ENCODE measurements at regions not wholly inside any gene's neighbourhood (a gene's known extent, or its start where the extent isn't known, plus 50 kb on each side); places are given as distances from the start of the nearest gene placed in this dataset.

- DNase-seq (ENCODE audit: low read depth in 4 of 4, low spot score in 3 of 4), result no peak
Measured at GRCh38 chr6:130755368-130756034, 71.7 kb upstream of the SMLR1 start.

- no peak for DNase-seq (ENCODE audit: low read depth in 4 of 4, low spot score in 3 of 4)
Measured at GRCh38 chr6:130756824-130757223, 70.4 kb upstream of the SMLR1 start.

- no peak for DNase-seq (ENCODE audit: low read depth in 4 of 4, low spot score in 3 of 4)
Measured at GRCh38 chr6:130758813-130759212, 68.4 kb upstream of the SMLR1 start.

- no peak for DNase-seq (ENCODE audit: low read depth in 4 of 4, low spot score in 3 of 4)
Measured at GRCh38 chr6:130760006-130760405, 67.2 kb upstream of the SMLR1 start.

GRCh38 chr6:130761286-130761685 is 65.9 kb upstream of the SMLR1 start:
- DNase-seq (ENCODE audit: low read depth in 4 of 4, low spot score in 3 of 4), result no peak

GRCh38 chr6:130765181-130765727 is 62.0 kb upstream of the SMLR1 start:
- no peak for DNase-seq (ENCODE audit: low read depth in 4 of 4, low spot score in 3 of 4)

- DNase-seq (ENCODE audit: low read depth in 4 of 4, low spot score in 3 of 4), result no peak
Measured at GRCh38 chr6:130766239-130767144, 60.7 kb upstream of the SMLR1 start.

- DNase-seq (ENCODE audit: low read depth in 4 of 4, low spot score in 3 of 4), result no peak
Measured at GRCh38 chr6:130769861-130770260, 57.3 kb upstream of the SMLR1 start.

GRCh38 chr6:130771741-130772140 is 55.5 kb upstream of the SMLR1 start:
- no peak for DNase-seq (ENCODE audit: low read depth in 4 of 4, low spot score in 3 of 4)

GRCh38 chr6:130773860-130774259 is 53.3 kb upstream of the SMLR1 start:
- DNase-seq (ENCODE audit: low read depth in 4 of 4, low spot score in 3 of 4), result no peak

- DNase-seq (ENCODE audit: low read depth in 4 of 4, low spot score in 3 of 4), result no peak
Measured at GRCh38 chr6:130775411-130776012, 51.7 kb upstream of the SMLR1 start.

- no peak for DNase-seq (ENCODE audit: low read depth in 4 of 4, low spot score in 3 of 4)
Measured at GRCh38 chr6:130776287-130776925, 50.8 kb upstream of the SMLR1 start.
